ENCODE measurements at regions not wholly inside any gene's neighbourhood (a gene's known extent, or its start where the extent isn't known, plus 50 kb on each side); places are given as distances from the start of the nearest gene placed in this dataset.

DNA sequence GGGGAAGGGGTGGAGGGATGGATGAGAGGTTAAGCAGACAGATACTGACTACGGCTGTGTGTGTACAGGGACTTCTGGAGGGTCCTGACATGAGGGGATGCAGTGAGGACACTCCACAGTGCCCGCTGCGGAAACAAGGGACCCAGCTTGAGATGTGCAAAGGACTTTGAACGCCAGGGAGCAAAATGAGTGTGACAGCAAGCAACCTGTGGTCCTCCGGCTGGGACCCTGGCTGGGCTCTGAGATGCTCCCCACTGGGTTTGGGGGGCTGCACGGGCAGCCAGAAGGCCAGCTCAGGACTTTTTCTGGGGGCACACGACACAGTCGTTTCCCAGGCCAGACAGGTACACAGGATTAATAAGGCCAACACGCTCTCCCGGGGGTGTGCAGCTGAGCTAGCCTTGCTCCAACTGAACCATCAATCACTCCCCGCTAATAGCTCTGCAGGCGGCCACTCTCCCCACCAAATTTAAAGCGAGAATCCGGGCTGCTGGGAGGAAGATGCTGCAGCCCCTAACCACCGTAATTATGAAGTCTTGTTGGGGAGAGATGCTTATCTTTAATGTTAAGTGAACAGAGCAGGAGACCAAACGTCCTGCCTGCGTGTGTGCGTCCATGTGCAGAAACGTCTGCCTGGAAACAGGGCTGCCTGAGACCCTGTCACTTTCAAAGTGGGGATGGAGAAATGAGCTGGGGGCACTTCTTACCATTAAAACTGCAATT is 51.6 kb upstream of the DLK1 start:
- Mint-ChIP-seq H3K27me3 (peaks cover 42% of the 10 kb centered on the region), H3K4me1 (ENCODE audit: unreplicated experiment) (peaks cover 64% of the 10 kb centered on the region), H3K4me3 (peak overlapping the region; percentile 71), H3K36me3 (no peaks in the 10 kb centered on the region), H3K9me3 (no peaks in the 10 kb centered on the region), H3K27ac (peak overlapping the region; percentile 46)
- DNase-seq (ENCODE audit: extremely low spot score, unreplicated experiment), result no peak
- TF ChIP-seq, protein P1, sequence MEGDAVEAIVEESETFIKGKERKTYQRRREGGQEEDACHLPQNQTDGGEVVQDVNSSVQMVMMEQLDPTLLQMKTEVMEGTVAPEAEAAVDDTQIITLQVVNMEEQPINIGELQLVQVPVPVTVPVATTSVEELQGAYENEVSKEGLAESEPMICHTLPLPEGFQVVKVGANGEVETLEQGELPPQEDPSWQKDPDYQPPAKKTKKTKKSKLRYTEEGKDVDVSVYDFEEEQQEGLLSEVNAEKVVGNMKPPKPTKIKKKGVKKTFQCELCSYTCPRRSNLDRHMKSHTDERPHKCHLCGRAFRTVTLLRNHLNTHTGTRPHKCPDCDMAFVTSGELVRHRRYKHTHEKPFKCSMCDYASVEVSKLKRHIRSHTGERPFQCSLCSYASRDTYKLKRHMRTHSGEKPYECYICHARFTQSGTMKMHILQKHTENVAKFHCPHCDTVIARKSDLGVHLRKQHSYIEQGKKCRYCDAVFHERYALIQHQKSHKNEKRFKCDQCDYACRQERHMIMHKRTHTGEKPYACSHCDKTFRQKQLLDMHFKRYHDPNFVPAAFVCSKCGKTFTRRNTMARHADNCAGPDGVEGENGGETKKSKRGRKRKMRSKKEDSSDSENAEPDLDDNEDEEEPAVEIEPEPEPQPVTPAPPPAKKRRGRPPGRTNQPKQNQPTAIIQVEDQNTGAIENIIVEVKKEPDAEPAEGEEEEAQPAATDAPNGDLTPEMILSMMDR (conservative IDR thresholded peaks at IDR 0.05), result no peak

DNA sequence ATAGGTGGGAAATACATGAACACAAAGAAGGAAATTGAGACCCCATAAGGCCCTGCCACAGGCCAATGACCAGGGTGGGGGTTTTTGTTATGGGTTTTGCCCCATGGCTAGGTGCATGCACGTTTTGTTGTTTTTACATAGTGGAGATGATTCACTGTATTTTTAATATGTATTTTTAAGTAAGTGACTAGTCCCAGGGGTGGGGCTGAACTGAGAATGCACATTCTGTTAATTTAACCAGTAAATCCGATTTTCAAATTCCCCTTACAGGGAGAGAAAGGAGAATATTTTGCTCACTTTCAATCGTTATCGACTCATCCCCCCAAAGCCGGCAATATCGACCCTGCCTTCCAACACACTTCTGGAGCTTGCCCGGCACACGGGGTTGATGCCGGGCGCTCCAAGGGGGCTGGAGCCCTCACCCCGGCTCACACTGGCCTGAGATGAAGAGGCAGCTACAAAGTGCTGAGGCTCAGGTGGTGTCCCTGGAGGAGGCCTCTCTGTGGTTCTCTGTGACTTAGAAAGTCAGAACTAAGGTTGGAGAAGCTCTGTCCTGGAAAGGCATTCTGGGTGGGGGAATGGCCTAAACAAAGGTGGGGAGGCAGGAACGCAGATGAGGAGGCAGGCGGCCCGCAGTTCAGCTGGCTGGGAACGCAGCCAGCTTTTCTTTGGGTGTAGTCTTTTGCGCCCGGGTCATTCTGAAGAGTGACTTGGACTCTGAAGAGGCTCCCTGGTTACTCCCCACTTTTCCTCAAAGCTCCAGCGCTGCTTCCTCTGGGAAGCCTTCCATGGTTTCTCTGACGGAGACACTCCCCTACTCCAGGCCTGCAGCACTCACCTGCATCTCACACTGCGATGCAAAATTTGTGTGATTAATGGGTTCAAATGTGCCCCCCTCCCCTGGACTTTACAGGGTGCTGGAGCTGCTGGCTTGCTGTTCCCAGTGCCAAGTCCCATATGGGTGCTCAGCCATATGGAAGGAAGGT is 50.7 kb upstream of the DLK1 start:
- H3K4me1 Mint-ChIP-seq (ENCODE audit: unreplicated experiment), result peaks cover 59% of the 10 kb centered on the region
- no peaks in the 10 kb centered on the region for H3K36me3 Mint-ChIP-seq
- TF ChIP-seq, protein P1 (conservative IDR thresholded peaks at IDR 0.05), result no peak
- DNase-seq (ENCODE audit: extremely low spot score, unreplicated experiment), result no peak
- peaks cover 36% of the 10 kb centered on the region for H3K27me3 Mint-ChIP-seq
- no peak overlapping the region for H3K4me3 Mint-ChIP-seq
- no peaks in the 10 kb centered on the region for H3K9me3 Mint-ChIP-seq
- no peak overlapping the region for H3K27ac Mint-ChIP-seq

Measured in type B pancreatic cell (in vitro differentiated cells).